Activated naive CD4-positive, alpha-beta T cell treated with anti-CD3 and anti-CD28 coated beads, Interleukin-2, amount 50 U/mL, for 24 hours (primary cell): ENCODE measurements at regions not wholly inside any gene's neighbourhood (a gene's known extent, or its start where the extent isn't known, plus 50 kb on each side); places are given as distances from the start of the nearest gene placed in this dataset.

Source experiments
- H3K27ac Mint-ChIP-seq: one replicate; pipeline ENCODE4 v1.8.0; 2021; ENCODE audit warnings: mild to moderate bottlenecking, mixed read lengths
- H3K27me3 Mint-ChIP-seq: one replicate; pipeline ENCODE4 v1.8.0; 2021; ENCODE audit warnings: mixed read lengths
- H3K36me3 Mint-ChIP-seq: one replicate; pipeline ENCODE4 v1.8.0; 2021; ENCODE audit warnings: mixed read lengths
- H3K4me1 Mint-ChIP-seq: one replicate; pipeline ENCODE4 v1.8.0; 2021; ENCODE audit warnings: mixed read lengths
- H3K4me3 Mint-ChIP-seq: one replicate; pipeline ENCODE4 v1.8.0; 2021; ENCODE audit warnings: mild to moderate bottlenecking, mixed read lengths
- H3K9me3 Mint-ChIP-seq: one replicate; pipeline ENCODE4 v1.8.0; 2021; ENCODE audit warnings: mixed read lengths

- Mint-ChIP-seq H3K27ac (no peak overlapping the region), H3K9me3 (peaks cover 4% of the 10 kb centered on the region), H3K36me3 (no peaks in the 10 kb centered on the region), H3K4me3 (no peak overlapping the region), H3K4me1 (no peaks in the 10 kb centered on the region), H3K27me3 (no peaks in the 10 kb centered on the region)
Measured at GRCh38 chr13:103134271-103134670, 68.1 kb upstream of the SLC10A2 start.

- Mint-ChIP-seq H3K4me3 (no peak overlapping the region), H3K27me3 (no peaks in the 10 kb centered on the region), H3K27ac (no peak overlapping the region), H3K9me3 (peaks cover 4% of the 10 kb centered on the region), H3K4me1 (no peaks in the 10 kb centered on the region), H3K36me3 (no peaks in the 10 kb centered on the region)
Measured at GRCh38 chr13:103133556-103133955, 67.3 kb upstream of the SLC10A2 start.

- Mint-ChIP-seq H3K9me3 (peaks cover 4% of the 10 kb centered on the region), H3K36me3 (no peaks in the 10 kb centered on the region), H3K27me3 (no peaks in the 10 kb centered on the region), H3K27ac (no peak overlapping the region), H3K4me3 (no peak overlapping the region), H3K4me1 (no peaks in the 10 kb centered on the region)
Measured at GRCh38 chr13:103130681-103131210, 64.5 kb upstream of the SLC10A2 start.

- Mint-ChIP-seq H3K27ac (no peak overlapping the region), H3K36me3 (no peaks in the 10 kb centered on the region), H3K9me3 (peaks cover 4% of the 10 kb centered on the region), H3K27me3 (no peaks in the 10 kb centered on the region), H3K4me3 (no peak overlapping the region), H3K4me1 (no peaks in the 10 kb centered on the region)
Measured at GRCh38 chr13:103130146-103130545, 63.9 kb upstream of the SLC10A2 start.
